HUES6 (cell line): ENCODE measurements at regions not wholly inside any gene's neighbourhood (a gene's known extent, or its start where the extent isn't known, plus 50 kb on each side); places are given as distances from the start of the nearest gene placed in this dataset.
A peak's percentile ranks its signal among the peaks of the same experiment; 100 is the strongest.

Experiments
- H3K27ac ChIP-seq: 2 replicates; pipeline ENCODE4 v1.7.0; 2013; ENCODE audit warnings: low read depth, mild to moderate bottlenecking, low read length, inconsistent platforms
- H3K27me3 ChIP-seq: 2 replicates; pipeline ENCODE4 v1.6.1; 2013; ENCODE audit warnings: low read length; ENCODE audit not compliant: control insufficient read depth, insufficient read depth
- H3K36me3 ChIP-seq: 2 replicates; pipeline ENCODE4 v1.6.1; 2013; ENCODE audit warnings: low read length; ENCODE audit not compliant: control insufficient read depth, insufficient read depth
- H3K4me1 ChIP-seq: 2 replicates; pipeline ENCODE4 v1.6.1; 2013; ENCODE audit warnings: low read length; ENCODE audit not compliant: control insufficient read depth, insufficient read depth
- H3K4me3 ChIP-seq: 2 replicates; pipeline ENCODE4 v1.5.1; 2013; ENCODE audit warnings: low read depth, low read length
- H3K9ac ChIP-seq: one replicate; pipeline ENCODE4 v1.6.1; 2013; ENCODE audit warnings: mild to moderate bottlenecking, low read length
- H3K9me3 ChIP-seq: 2 replicates; pipeline ENCODE4 v1.6.1; 2013; ENCODE audit warnings: low read depth, low read length; ENCODE audit not compliant: control insufficient read depth, insufficient read depth

GRCh38 chr1:29506678-29507225 lies 270.4 kb downstream of the PTPRU start:
- H3K4me3 ChIP-seq: no peak overlapping the region
- H3K4me1 ChIP-seq: peaks cover 24% of the 10 kb centered on the region
- no peak overlapping the region for H3K27ac ChIP-seq
- H3K36me3 ChIP-seq: no peaks in the 10 kb centered on the region
- no peak overlapping the region for H3K9ac ChIP-seq
- no peaks in the 10 kb centered on the region for H3K27me3 ChIP-seq
- H3K9me3 ChIP-seq: no peaks in the 10 kb centered on the region

GRCh38 chr1:29505532-29506220 lies 269.4 kb downstream of the PTPRU start:
- peaks cover 30% of the 10 kb centered on the region for H3K4me1 ChIP-seq
- no peaks in the 10 kb centered on the region for H3K27me3 ChIP-seq
- H3K4me3 ChIP-seq: no peak overlapping the region
- H3K9me3 ChIP-seq: 0 out of 2 replicates have a peak, but pooled peaks cover under 1% of the 10 kb centered on the region
- H3K36me3 ChIP-seq: no peaks in the 10 kb centered on the region
- H3K27ac ChIP-seq: no peak overlapping the region
- H3K9ac ChIP-seq: no peak overlapping the region

- no peak overlapping the region for H3K9ac ChIP-seq
Observed at GRCh38 chr1:29504709-29505410, 268.5 kb downstream of the PTPRU start.

GRCh38 chr1:29504196-29504595 lies 267.9 kb downstream of the PTPRU start:
- no peak overlapping the region for H3K27ac ChIP-seq
- H3K9me3 ChIP-seq: peaks cover 5% of the 10 kb centered on the region; the same call in 1 of the 2 replicates
- H3K9ac ChIP-seq: no peak overlapping the region
- H3K4me3 ChIP-seq: no peak overlapping the region
- peaks cover 38% of the 10 kb centered on the region for H3K4me1 ChIP-seq
- H3K27me3 ChIP-seq: no peaks in the 10 kb centered on the region
- H3K36me3 ChIP-seq: no peaks in the 10 kb centered on the region

More at GRCh38 chr1:29504709-29505410, 268.5 kb downstream of the PTPRU start:
- H3K27me3 ChIP-seq: no peaks in the 10 kb centered on the region
- peaks cover 5% of the 10 kb centered on the region; the same call in 1 of the 2 replicates for H3K9me3 ChIP-seq
- peaks cover 36% of the 10 kb centered on the region for H3K4me1 ChIP-seq
- no peak overlapping the region for H3K4me3 ChIP-seq
- H3K36me3 ChIP-seq: no peaks in the 10 kb centered on the region
- no peak overlapping the region for H3K27ac ChIP-seq

GRCh38 chr1:29502911-29503840 lies 266.9 kb downstream of the PTPRU start:
- no peak overlapping the region for H3K27ac ChIP-seq
- H3K36me3 ChIP-seq: no peaks in the 10 kb centered on the region
- H3K27me3 ChIP-seq: no peaks in the 10 kb centered on the region
- peaks cover 5% of the 10 kb centered on the region; the same call in 1 of the 2 replicates for H3K9me3 ChIP-seq
- no peak overlapping the region for H3K4me3 ChIP-seq
- no peak overlapping the region for H3K9ac ChIP-seq
- peaks cover 40% of the 10 kb centered on the region for H3K4me1 ChIP-seq

- Histone ChIP-seq H3K4me1 (peaks cover 40% of the 10 kb centered on the region), H3K27me3 (no peaks in the 10 kb centered on the region), H3K27ac (no peak overlapping the region; the same call in 1 of the 2 replicates), H3K4me3 (no peak overlapping the region), H3K36me3 (no peaks in the 10 kb centered on the region), H3K9ac (no peak overlapping the region), H3K9me3 (peaks cover 5% of the 10 kb centered on the region; the same call in 1 of the 2 replicates)
Observed at GRCh38 chr1:29502225-29502910, 266.0 kb downstream of the PTPRU start.

- Histone ChIP-seq H3K9me3 (peaks cover 5% of the 10 kb centered on the region; the same call in 1 of the 2 replicates), H3K4me1 (peaks cover 40% of the 10 kb centered on the region), H3K4me3 (no peak overlapping the region), H3K36me3 (no peaks in the 10 kb centered on the region), H3K27ac (peak overlapping the region; percentile 78), H3K27me3 (no peaks in the 10 kb centered on the region), H3K9ac (no peak overlapping the region)
Observed at GRCh38 chr1:29501227-29501976, 265.1 kb downstream of the PTPRU start.

- H3K4me1 ChIP-seq: peaks cover 40% of the 10 kb centered on the region
- peak overlapping the region; percentile 78 for H3K27ac ChIP-seq
- no peaks in the 10 kb centered on the region for H3K36me3 ChIP-seq
- H3K27me3 ChIP-seq: no peaks in the 10 kb centered on the region
- H3K9me3 ChIP-seq: peaks cover 5% of the 10 kb centered on the region; the same call in 1 of the 2 replicates
- no peak overlapping the region for H3K4me3 ChIP-seq
- peak overlapping the region; percentile 11 for H3K9ac ChIP-seq
Observed at GRCh38 chr1:29500651-29501050, 264.3 kb downstream of the PTPRU start.

GRCh38 chr1:29500041-29500440 lies 263.7 kb downstream of the PTPRU start:
- Histone ChIP-seq H3K36me3 (no peaks in the 10 kb centered on the region), H3K9ac (no peak overlapping the region), H3K27me3 (no peaks in the 10 kb centered on the region), H3K4me3 (no peak overlapping the region), H3K27ac (no peak overlapping the region), H3K4me1 (peaks cover 40% of the 10 kb centered on the region), H3K9me3 (peaks cover 9% of the 10 kb centered on the region)
